Sciatic nerve (tissue), 2 donors: ENCODE measurements at regions not wholly inside any gene's neighbourhood (a gene's known extent, or its start where the extent isn't known, plus 50 kb on each side); places are given as distances from the start of the nearest gene placed in this dataset.
"Not testable (repeated sequence)": the region's sequence is repeated elsewhere in the genome, so short reads cannot be mapped to it uniquely, and the experiment has no call there.

ENCODE experiments used
- ATAC-seq: fragments of 200-7000 bp; cut with Tn5 transposase; one replicate; pipeline ENCODE4 v1.9.1; 2020; ENCODE audit warnings: mild to moderate bottlenecking, moderate library complexity
- DNase-seq: peaks from one replicate; pipeline ENCODE4 v3.0.0-alpha.2; 2020; ENCODE audit warnings: low spot score
- intact Hi-C: fragments of 100-400 bp; cut with DNase I; formaldehyde crosslinking; loops from one replicate; pipeline ENCODE4 v1.14.2; 2022
- donor health status: DM: no; HTN: no; CAD: no.
- donor health status: DM: no; HTN: no; CAD: no.

GRCh38 chrX:138001226-138001625 is 435.3 kb downstream of the ZIC3 start:
- DNase-seq (no peak), ATAC-seq (no peak)
- intact Hi-C loops = no loop called here

DNA sequence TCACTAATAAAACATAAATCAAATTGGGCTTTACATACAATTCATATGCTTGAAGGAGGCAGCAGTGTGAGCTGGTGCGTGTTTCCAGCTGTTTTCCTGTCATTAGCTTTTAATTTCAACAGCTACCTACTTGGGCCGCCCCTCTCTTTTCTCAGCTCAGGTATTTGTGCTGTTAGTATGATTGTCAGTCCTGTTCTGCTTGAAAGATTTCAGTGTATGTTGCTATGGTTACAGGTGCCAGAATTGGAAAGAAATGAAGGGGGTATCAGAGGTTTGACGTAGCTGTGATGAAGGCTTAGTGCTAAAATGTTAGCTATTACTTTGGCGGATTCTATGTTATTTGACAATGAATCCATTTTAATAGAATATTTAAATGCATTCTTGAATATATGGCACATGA is 440.3 kb downstream of the ZIC3 start:
- DNase-seq = no peak
- intact Hi-C loops = no loop called here
- no peak for ATAC-seq

GRCh38 chrX:138008281-138008680 is 442.4 kb downstream of the ZIC3 start:
- ATAC-seq (no peak), DNase-seq (no peak)
- intact Hi-C loops = no loop called here

DNA sequence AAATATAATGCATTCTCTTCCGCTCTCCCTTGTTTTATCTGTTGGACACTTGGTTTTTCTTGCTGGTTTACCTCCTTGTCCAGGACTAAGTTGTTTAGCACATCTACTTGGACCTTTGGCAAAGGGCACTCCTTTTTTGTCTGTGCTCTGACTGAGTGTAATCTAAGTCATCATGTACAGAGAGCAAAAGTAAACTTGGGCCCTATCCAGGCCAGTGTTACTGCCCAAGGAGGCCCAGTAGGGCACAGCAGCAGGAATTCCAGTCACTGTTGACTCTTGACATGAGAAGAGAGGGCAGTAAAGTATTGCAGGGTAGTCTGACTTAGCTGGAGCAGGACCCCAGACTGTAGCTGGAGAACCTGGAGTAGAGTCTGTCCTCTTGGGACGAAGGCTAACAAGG is 445.5 kb downstream of the ZIC3 start:
- intact Hi-C loops = no loop called here
- ATAC-seq = no peak

GRCh38 chrX:138014577-138014976 is 448.6 kb downstream of the ZIC3 start:
- intact Hi-C loops = no loop called here
- ATAC-seq (peak; percentile 75), DNase-seq (no peak)

More for the DNA sequence above, 445.5 kb downstream of the ZIC3 start:
- DNase-seq = no peak

GRCh38 chrX:138018145-138018799 is 452.3 kb downstream of the ZIC3 start:
- ATAC-seq (no peak), DNase-seq (no peak)
- intact Hi-C loops = no loop called here

DNA sequence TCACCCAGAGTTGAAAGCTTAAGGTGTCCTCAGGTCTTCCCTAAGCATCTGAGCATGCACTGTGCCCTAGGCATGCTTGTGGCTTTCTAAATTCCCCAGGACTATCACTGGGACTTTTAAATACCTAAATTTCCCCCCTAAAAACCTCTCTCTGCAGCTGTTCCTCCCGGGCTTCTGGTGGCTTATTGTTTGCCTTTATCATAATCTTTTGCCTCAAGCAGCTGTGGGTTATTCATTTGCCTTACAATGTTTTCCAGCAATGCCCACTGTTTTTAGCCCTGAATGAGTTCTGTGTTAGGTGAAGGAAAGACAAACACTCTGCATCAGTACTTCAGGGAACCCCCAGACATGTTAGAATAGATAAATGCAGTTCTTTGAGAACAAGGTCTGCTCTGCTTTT is 455.0 kb downstream of the ZIC3 start:
- no peak for DNase-seq
- ATAC-seq = no peak

GRCh38 chrX:138026211-138026610 is 460.3 kb downstream of the ZIC3 start:
- intact Hi-C loops = no loop called here
- DNase-seq = no peak
- ATAC-seq = no peak

More for the DNA sequence above, 455.0 kb downstream of the ZIC3 start:
- intact Hi-C loops = no loop called here

GRCh38 chrX:138031715-138032114 is 465.8 kb downstream of the ZIC3 start:
- no peak for ATAC-seq
- intact Hi-C loops = no loop called here
- no peak for DNase-seq

GRCh38 chrX:138034136-138034535 is 468.2 kb downstream of the ZIC3 start:
- intact Hi-C loops = no loop called here
- ATAC-seq = no peak
- no peak for DNase-seq

- intact Hi-C loops = loop anchor here (5.0 kb wide), 1 partner anchor 480 kb away; no protein-coding TSS in a partner anchor
- DNase-seq = no peak
- no peak for ATAC-seq
Observed at GRCh38 chrX:138037548-138037947, 471.6 kb downstream of the ZIC3 start.

- intact Hi-C loops = no loop called here
- ATAC-seq = no peak
Observed at GRCh38 chrX:138057883-138058282, 492.0 kb downstream of the ZIC3 start.

DNA sequence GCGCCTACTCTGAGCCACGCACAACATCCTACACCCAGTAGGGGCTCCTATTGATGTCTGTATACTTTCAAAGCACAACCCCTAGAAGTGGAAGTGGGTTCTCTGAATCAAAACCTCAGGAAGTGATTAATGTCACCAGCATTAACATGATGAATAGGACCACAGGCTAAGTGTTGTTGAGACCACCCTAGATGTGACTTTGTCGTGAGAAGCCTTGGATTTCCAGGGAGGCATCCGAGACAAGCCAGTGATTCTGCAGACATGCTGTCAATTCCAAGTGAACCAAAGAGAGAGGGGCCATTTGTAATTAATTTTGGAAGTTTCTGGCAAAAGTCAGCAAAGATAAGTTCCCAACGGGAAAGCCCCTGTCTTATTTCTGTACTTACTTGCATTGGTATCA is 493.0 kb downstream of the ZIC3 start:
- ATAC-seq (no peak), DNase-seq (no peak)
- intact Hi-C loops = no loop called here

More at GRCh38 chrX:138057883-138058282, 492.0 kb downstream of the ZIC3 start:
- DNase-seq = no peak

DNA sequence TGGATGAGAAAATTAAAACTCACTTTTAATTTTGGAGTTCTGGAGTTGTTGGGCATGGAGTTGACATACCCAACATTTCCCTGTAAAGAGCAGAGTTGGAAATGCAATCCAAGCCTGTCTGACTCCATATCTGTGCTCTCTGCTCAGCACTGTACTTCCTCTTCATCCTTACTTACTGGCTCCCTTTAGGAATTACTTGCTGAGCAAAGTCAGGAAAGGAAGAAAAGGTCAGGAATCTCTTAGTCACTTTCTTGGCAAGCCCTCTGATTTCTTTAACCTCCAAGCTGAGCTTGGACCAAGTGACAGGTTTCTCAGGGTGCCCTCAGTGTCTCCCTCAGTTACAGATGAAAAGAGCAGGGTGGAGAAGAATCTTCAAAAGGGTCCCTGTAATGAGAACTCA is 501.5 kb downstream of the ZIC3 start:
- DNase-seq (no peak), ATAC-seq (no peak)
- intact Hi-C loops = no loop called here

DNA sequence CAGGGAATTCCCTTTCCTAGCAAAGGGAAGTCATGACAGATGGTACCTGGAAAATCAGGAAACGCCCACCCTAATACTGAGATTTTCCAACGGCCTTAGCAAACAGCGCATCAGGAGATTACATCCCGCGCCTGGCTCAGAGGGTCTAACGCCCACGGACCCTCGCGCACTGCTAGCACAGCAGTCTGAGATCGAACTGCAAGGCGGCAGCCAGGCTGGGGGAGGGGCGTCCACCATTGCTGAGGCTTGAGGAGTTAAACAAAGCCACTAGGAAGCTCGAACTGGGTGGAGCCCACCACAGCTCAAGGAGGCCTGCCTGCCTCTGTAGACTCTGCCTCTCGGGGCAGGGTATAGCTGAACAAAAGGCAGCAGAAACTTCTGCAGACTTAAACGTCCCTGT is 507.7 kb downstream of the ZIC3 start:
- ATAC-seq (no peak), DNase-seq (no peak)
- intact Hi-C loops = no loop called here

DNA sequence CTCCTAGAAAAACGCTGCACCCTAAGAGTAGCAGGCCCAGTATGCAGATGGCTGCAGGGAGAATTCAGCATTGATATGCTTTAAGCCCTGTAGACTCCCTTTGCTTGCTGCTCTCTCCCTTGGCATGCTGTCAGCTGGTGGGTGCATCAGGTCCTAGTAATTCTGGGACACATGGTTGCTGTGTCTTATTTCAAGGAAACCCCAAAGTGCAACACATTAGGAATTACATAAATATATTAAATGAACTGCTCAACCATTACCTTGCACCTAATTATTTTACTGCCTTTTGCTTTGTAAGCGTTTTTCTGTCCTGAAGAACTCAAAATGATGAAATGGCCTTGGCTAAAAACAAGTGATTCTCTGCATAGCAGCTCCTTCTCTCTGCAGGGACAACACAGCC is 516.3 kb downstream of the ZIC3 start:
- DNase-seq = no peak
- intact Hi-C loops = no loop called here
- no peak for ATAC-seq

GRCh38 chrX:138082896-138083295 is 517.0 kb downstream of the ZIC3 start:
- intact Hi-C loops = no loop called here
- ATAC-seq = no peak
- no peak for DNase-seq

DNA sequence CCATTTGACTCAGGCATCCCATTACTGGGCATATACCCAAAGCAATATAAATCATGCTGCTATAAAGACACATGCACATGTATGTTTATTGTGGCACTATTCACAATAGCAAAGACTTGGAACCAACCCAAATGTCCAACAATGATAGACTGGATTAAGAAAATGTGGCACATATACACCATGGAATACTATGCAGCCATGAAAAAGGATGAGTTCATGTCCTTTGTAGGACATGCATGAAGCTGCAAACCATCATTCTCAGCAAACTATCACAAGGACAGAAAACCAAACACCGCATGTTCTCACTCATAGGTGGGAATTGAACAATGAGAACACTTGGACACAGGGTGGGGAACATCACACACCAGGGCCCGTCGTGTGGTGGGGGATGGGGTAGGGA is 545.0 kb downstream of the ZIC3 start:
- not testable (repeated sequence) for ATAC-seq
- intact Hi-C loops = loop anchor here (5.0 kb wide), 1 partner anchor 914 kb away; no protein-coding TSS in a partner anchor

DNA sequence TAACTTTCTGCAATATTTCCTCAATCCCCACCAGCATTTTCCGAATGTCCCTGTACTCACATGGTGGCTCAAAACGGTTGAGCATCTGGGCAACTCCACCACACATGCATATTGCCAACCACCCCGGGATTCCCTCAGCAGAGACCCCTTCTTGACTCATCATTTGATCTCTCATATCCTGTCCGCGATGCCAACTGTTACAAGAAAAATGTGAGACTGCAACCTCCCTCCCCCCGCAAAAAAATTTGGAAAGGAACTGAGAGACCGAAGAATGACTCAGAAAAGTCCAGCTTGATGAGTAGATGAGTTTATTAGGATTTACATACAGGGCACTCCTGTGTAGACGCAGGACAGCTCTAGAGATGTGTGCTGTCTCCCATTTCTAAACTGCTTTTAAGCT is 561.4 kb downstream of the ZIC3 start:
- intact Hi-C loops = no loop called here
- ATAC-seq = no peak
- no peak for DNase-seq

More for the DNA sequence above, 545.0 kb downstream of the ZIC3 start:
- not testable (repeated sequence) for DNase-seq

DNA sequence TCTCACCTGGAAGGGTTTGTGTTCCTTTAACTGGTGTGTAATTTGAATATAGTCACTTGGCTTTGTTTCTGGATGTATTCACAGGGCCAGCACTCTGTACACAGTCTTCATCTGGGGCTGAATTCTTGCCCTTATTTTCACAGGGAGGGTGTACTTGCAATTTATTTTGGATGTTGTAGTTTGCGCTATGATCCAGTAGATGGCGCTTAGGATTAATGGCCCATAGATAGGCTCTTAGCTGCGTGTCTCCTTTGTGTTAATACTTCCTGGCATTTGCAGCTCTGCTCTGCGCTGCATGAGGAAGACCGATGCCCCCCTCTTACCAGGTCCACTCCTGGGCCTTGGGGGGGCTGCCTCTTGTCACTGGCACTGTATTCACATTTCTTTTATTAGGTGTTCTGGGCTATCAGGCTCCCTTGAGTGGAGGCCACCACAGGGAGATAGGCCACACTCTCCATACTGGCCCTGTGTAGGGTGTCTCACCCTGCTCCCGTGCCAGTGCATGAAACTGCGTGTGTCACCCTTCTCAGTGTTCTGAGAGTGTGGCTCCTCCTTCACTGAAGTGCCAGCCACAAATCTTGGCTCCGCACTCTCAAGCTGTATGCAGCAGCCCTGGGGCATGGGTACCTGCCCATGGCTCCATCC is 562.2 kb downstream of the ZIC3 start:
- peak; percentile 45 for ATAC-seq
- no peak for DNase-seq
- intact Hi-C loops = no loop called here

- intact Hi-C loops = no loop called here
- ATAC-seq = no peak
- DNase-seq = no peak
Observed at GRCh38 chrX:138150709-138151108, 560.8 kb downstream of the FGF13 start.
